Prostate gland (tissue), 2 donors: ENCODE measurements at regions not wholly inside any gene's neighbourhood (a gene's known extent, or its start where the extent isn't known, plus 50 kb on each side); places are given as distances from the start of the nearest gene placed in this dataset.

ENCODE experiments used
- POLR2A ChIP-seq: fragments of 450-650 bp; IDR thresholded peaks from one replicate; pipeline ENCODE4 v1.6.1; 2016; ENCODE audit warnings: antibody characterized with exemption, mild to moderate bottlenecking
- POLR2AphosphoS5 ChIP-seq: sonication (generic); formaldehyde crosslinking; IDR thresholded peaks from one replicate; pipeline ENCODE4 v1.6.1; 2017; ENCODE audit warnings: antibody characterized with exemption
- TF ChIP-seq, protein P1 (sequence below), 4 experiments: fragments of 200-600 bp in 2 of 4; fragments of 450-650 bp in 2 of 4; sonication (generic) in 2 of 4; IDR thresholded peaks; 1 replicate in 3 of 4; 2 replicates in 1 of 4; pipeline ENCODE4 v1.5.1; 2016 to 2019; ENCODE audit warnings: antibody characterized with exemption in 4 of 4, mild to moderate bottlenecking in 2 of 4, moderate library complexity in 2 of 4

DNA sequence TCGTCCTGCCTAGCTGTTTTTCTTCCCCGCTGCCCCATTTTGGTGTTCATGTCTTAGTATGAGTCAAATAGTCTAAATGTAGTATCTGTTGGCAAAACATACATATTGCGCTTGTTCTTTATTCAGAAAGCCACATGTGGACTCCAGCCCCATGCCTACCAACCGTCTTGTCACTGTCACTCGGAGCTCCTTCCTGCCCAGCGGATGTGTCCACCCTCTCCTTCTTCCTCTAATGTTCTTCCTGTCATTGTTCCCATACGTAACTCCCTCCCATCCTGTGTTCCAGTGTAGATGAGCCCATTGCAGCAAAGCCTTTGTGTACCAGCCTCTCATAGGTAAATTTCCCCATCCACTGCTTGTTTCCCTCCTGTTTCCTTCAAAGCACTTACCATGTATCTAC is 120.5 kb downstream of the TMX1 start:
- TF ChIP-seq, protein P1, sequence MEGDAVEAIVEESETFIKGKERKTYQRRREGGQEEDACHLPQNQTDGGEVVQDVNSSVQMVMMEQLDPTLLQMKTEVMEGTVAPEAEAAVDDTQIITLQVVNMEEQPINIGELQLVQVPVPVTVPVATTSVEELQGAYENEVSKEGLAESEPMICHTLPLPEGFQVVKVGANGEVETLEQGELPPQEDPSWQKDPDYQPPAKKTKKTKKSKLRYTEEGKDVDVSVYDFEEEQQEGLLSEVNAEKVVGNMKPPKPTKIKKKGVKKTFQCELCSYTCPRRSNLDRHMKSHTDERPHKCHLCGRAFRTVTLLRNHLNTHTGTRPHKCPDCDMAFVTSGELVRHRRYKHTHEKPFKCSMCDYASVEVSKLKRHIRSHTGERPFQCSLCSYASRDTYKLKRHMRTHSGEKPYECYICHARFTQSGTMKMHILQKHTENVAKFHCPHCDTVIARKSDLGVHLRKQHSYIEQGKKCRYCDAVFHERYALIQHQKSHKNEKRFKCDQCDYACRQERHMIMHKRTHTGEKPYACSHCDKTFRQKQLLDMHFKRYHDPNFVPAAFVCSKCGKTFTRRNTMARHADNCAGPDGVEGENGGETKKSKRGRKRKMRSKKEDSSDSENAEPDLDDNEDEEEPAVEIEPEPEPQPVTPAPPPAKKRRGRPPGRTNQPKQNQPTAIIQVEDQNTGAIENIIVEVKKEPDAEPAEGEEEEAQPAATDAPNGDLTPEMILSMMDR (IDR thresholded peaks at IDR 0.05), result no peak
- TF ChIP-seq POLR2AphosphoS5 (no peak), POLR2A (no peak)
